H9 (cell line): ENCODE measurements at regions not wholly inside any gene's neighbourhood (a gene's known extent, or its start where the extent isn't known, plus 50 kb on each side); places are given as distances from the start of the nearest gene placed in this dataset.

ENCODE experiments used
- DNase-seq: peaks from one replicate; pipeline ENCODE4 v3.0.0-alpha.2; 2017
- H2AFZ ChIP-seq: one replicate; pipeline ENCODE4 v1.6.1; 2013; ENCODE audit warnings: mild to moderate bottlenecking, low read length, control low read depth, moderate library complexity
- H2AK5ac ChIP-seq: 2 replicates; pipeline ENCODE4 v1.6.1; 2013; ENCODE audit warnings: low read length, control low read depth, mixed read lengths; ENCODE audit not compliant: insufficient read length
- H2BK120ac ChIP-seq: one replicate; pipeline ENCODE4 v1.6.1; 2013; ENCODE audit warnings: low read depth, mild to moderate bottlenecking, low read length, control low read depth, inconsistent platforms; ENCODE audit not compliant: poor library complexity, severe bottlenecking
- H2BK12ac ChIP-seq: 2 replicates; pipeline ENCODE4 v1.6.1; 2013; ENCODE audit warnings: low read length, control low read depth, mixed read lengths, low read depth; ENCODE audit not compliant: insufficient read length
- H2BK15ac ChIP-seq: 2 replicates; pipeline ENCODE4 v1.6.1; 2013; ENCODE audit warnings: low read depth, low read length, control low read depth
- H2BK20ac ChIP-seq: one replicate; pipeline ENCODE4 v1.6.1; 2013; ENCODE audit warnings: low read depth, mild to moderate bottlenecking, low read length, control low read depth, inconsistent platforms; ENCODE audit not compliant: poor library complexity, severe bottlenecking
- H2BK5ac ChIP-seq: 2 replicates; pipeline ENCODE4 v1.6.1; 2013; ENCODE audit warnings: low read length, control low read depth, mixed read lengths; ENCODE audit not compliant: insufficient read length
- H3K14ac ChIP-seq: 2 replicates; pipeline ENCODE4 v1.6.1; 2013; ENCODE audit warnings: low read length, control low read depth; ENCODE audit not compliant: insufficient read depth
- H3K18ac ChIP-seq: 2 replicates; pipeline ENCODE4 v1.6.1; 2013; ENCODE audit warnings: low read depth, mild to moderate bottlenecking, mixed read lengths, low read length, control low read depth; ENCODE audit not compliant: insufficient read length
- H3K23ac ChIP-seq: 2 replicates; pipeline ENCODE4 v1.6.1; 2013; ENCODE audit warnings: low read length, control low read depth, mixed read lengths, low read depth; ENCODE audit not compliant: insufficient read length
- H3K23me2 ChIP-seq: 2 replicates; pipeline ENCODE4 v1.6.1; 2013; ENCODE audit warnings: low read depth, mild to moderate bottlenecking, mixed read lengths, low read length, control low read depth; ENCODE audit not compliant: insufficient read length, poor library complexity, severe bottlenecking
- H3K27ac ChIP-seq: 2 replicates; pipeline ENCODE4 v1.5.1; 2013; ENCODE audit warnings: low read length, control low read depth, mixed read lengths, low read depth; ENCODE audit not compliant: insufficient read length
- H3K27me3 ChIP-seq: 2 replicates; pipeline ENCODE4 v1.6.1; 2013; ENCODE audit warnings: low read length, control low read depth, inconsistent platforms; ENCODE audit not compliant: insufficient read depth
- H3K4ac ChIP-seq: 2 replicates; pipeline ENCODE4 v1.6.1; 2013; ENCODE audit warnings: low read depth, mild to moderate bottlenecking, control low read depth, inconsistent platforms, low read length, moderate library complexity
- H3K4me1 ChIP-seq: 2 replicates; pipeline ENCODE4 v1.6.1; 2013; ENCODE audit warnings: low read length, control low read depth, inconsistent platforms; ENCODE audit not compliant: insufficient read depth
- H3K4me2 ChIP-seq: 2 replicates; pipeline ENCODE4 v1.6.1; 2013; ENCODE audit warnings: low read length, control low read depth, mixed read lengths; ENCODE audit not compliant: insufficient read length, insufficient read depth
- H3K56ac ChIP-seq: 2 replicates; pipeline ENCODE4 v1.6.1; 2013; ENCODE audit warnings: low read depth, mild to moderate bottlenecking, mixed read lengths, low read length, control low read depth; ENCODE audit not compliant: insufficient read length
- H3K79me1 ChIP-seq: 2 replicates; pipeline ENCODE4 v1.6.1; 2013; ENCODE audit warnings: low read depth, mild to moderate bottlenecking, moderate library complexity, low read length, control low read depth, inconsistent platforms; ENCODE audit not compliant: insufficient read depth, poor library complexity, severe bottlenecking
- H3K79me2 ChIP-seq: 2 replicates; pipeline ENCODE4 v1.6.1; 2013; ENCODE audit warnings: low read length, control low read depth, inconsistent platforms; ENCODE audit not compliant: insufficient read depth
- H3K9ac ChIP-seq: 2 replicates; pipeline ENCODE4 v1.6.1; 2013; ENCODE audit warnings: low read length, control low read depth, mixed read lengths; ENCODE audit not compliant: insufficient read length; ENCODE audit errors: extremely low read depth
- H3K9me3 ChIP-seq: one replicate; pipeline ENCODE4 v1.6.1; 2013; ENCODE audit warnings: low read depth, low read length, inconsistent platforms; ENCODE audit not compliant: control insufficient read depth
- H3T11ph ChIP-seq: one replicate; pipeline ENCODE4 v1.6.1; 2013; ENCODE audit warnings: mild to moderate bottlenecking, low read length, control low read depth, inconsistent platforms
- H4K20me1 ChIP-seq: one replicate; pipeline ENCODE4 v1.6.1; 2013; ENCODE audit not compliant: control insufficient read depth, insufficient read length, insufficient read depth
- H4K5ac ChIP-seq: 2 replicates; pipeline ENCODE4 v1.6.1; 2013; ENCODE audit warnings: low read depth, mild to moderate bottlenecking, mixed read lengths, low read length, control low read depth; ENCODE audit not compliant: insufficient read length
- H4K8ac ChIP-seq: replicated peaks from 2 replicates; pipeline ENCODE4 v1.6.1; 2013; ENCODE audit warnings: low read length, control low read depth, mixed read lengths, low read depth; ENCODE audit not compliant: insufficient read length
- H4K91ac ChIP-seq: 2 replicates; pipeline ENCODE4 v1.6.1; 2013; ENCODE audit warnings: low read depth, mild to moderate bottlenecking, moderate library complexity, mixed read lengths, low read length, control low read depth; ENCODE audit not compliant: insufficient read length
- H3K27ac Mint-ChIP-seq, 3 experiments: 2 replicates in 2 of 3; 3 replicates in 1 of 3; pipeline ENCODE4 v1.8.0; 2020 to 2021; ENCODE audit warnings: mixed read lengths in 3 of 3, mild to moderate bottlenecking in 1 of 3, moderate library complexity in 1 of 3
- H3K27me3 Mint-ChIP-seq: 2 replicates; pipeline ENCODE4 v1.8.0; 2021; ENCODE audit warnings: low read depth, mild to moderate bottlenecking, moderate library complexity, mixed read lengths
- H3K36me3 Mint-ChIP-seq, 3 experiments: 2 replicates in 2 of 3; 3 replicates in 1 of 3; pipeline ENCODE4 v1.8.0; 2020 to 2021; ENCODE audit warnings: low read depth in 3 of 3, mixed read lengths in 3 of 3; ENCODE audit not compliant: insufficient read depth in 1 of 3
- H3K4me1 Mint-ChIP-seq, 2 experiments: 2 replicates each; pipeline ENCODE4 v1.8.0; 2020; ENCODE audit warnings: mixed read lengths in 2 of 2
- H3K4me3 Mint-ChIP-seq, 2 experiments: 2 replicates in 1 of 2; 3 replicates in 1 of 2; pipeline ENCODE4 v1.8.0; 2020 to 2021; ENCODE audit warnings: mild to moderate bottlenecking in 2 of 2, mixed read lengths in 2 of 2, moderate library complexity in 1 of 2
- H3K9me3 Mint-ChIP-seq, 2 experiments: 2 replicates in 1 of 2; 3 replicates in 1 of 2; pipeline ENCODE4 v1.8.0; 2020; ENCODE audit warnings: mild to moderate bottlenecking in 2 of 2, mixed read lengths in 2 of 2, moderate library complexity in 1 of 2
- WGBS: extraction: QIAGEN DNeasy Blood & Tissue Kit; methylation state at CpG from one replicate; pipeline ENCODE4 v1.1.7; 2013; ENCODE audit warnings: missing lambda C conversion rate, low lambda C conversion rate, mixed read lengths; ENCODE audit not compliant: insufficient read length; ENCODE audit errors: extremely low coverage; 5-methylcytosine and 5-hydroxymethylcytosine counted together
- TF ChIP-seq, protein P1 (sequence below): fragments of 200-600 bp; sonication (generic); conservative IDR thresholded peaks from 3 replicates; pipeline ENCODE4 v1.8.0; 2021; ENCODE audit warnings: antibody characterized with exemption, mild to moderate bottlenecking

DNA sequence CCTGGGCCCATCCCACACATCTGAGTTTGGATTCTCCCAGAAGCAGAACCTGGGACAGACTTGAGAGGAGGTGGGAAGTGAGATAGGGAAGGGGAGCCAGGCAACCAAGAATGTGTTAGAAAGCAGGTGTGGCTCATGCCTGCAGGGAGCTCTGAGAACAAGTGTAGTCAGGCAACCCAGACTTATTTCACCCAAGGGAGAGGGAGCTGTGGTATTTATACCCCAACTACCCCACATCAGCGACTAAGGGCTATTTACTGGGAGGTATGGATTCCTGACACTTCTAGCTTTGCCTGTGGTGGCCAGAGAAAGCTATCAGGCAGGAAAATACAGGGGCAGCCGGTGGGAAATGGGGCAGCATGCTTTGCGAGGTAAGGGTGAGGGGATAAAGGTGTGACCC, 125.8 kb upstream of the MSX1 start:
- Mint-ChIP-seq H3K27ac (no peak overlapping the region), H3K9me3 (no peaks in the 10 kb centered on the region), H3K27me3 (peaks cover 25% of the 10 kb centered on the region), H3K4me3 (no peak overlapping the region), H3K36me3 (no peaks in the 10 kb centered on the region), H3K4me1 (peaks cover 4 to 11% of the 10 kb centered on the region in 2 experiments; a peak in 3 of 4 replicates)
- Histone ChIP-seq H4K5ac (no peak overlapping the region), H4K91ac (no peak overlapping the region), H2BK20ac (no peak overlapping the region), H3K18ac (no peak overlapping the region), H3K9ac (no peak overlapping the region), H3K4ac (no peak overlapping the region), H3K9me3 (no peaks in the 10 kb centered on the region), H3K14ac (no peak overlapping the region), H4K8ac (no peak overlapping the region), H4K20me1 (no peaks in the 10 kb centered on the region), H2BK15ac (no peak overlapping the region), H3K79me2 (no peaks in the 10 kb centered on the region), H3T11ph (no peak overlapping the region), H2AK5ac (no peak overlapping the region), H2AFZ (no peak overlapping the region), H2BK5ac (no peak overlapping the region), H3K79me1 (no peaks in the 10 kb centered on the region), H3K4me2 (no peak overlapping the region), H3K23ac (no peak overlapping the region), H3K56ac (no peak overlapping the region), H3K23me2 (no peaks in the 10 kb centered on the region), H3K4me1 (no peaks in the 10 kb centered on the region), H2BK12ac (no peak overlapping the region), H2BK120ac (no peak overlapping the region), H3K27me3 (no peaks in the 10 kb centered on the region), H3K27ac (no peak overlapping the region)
- DNase-seq: no peak
- no CpG with 5 or more reads among the region's 3 CpGs for WGBS
- TF ChIP-seq, protein P1, sequence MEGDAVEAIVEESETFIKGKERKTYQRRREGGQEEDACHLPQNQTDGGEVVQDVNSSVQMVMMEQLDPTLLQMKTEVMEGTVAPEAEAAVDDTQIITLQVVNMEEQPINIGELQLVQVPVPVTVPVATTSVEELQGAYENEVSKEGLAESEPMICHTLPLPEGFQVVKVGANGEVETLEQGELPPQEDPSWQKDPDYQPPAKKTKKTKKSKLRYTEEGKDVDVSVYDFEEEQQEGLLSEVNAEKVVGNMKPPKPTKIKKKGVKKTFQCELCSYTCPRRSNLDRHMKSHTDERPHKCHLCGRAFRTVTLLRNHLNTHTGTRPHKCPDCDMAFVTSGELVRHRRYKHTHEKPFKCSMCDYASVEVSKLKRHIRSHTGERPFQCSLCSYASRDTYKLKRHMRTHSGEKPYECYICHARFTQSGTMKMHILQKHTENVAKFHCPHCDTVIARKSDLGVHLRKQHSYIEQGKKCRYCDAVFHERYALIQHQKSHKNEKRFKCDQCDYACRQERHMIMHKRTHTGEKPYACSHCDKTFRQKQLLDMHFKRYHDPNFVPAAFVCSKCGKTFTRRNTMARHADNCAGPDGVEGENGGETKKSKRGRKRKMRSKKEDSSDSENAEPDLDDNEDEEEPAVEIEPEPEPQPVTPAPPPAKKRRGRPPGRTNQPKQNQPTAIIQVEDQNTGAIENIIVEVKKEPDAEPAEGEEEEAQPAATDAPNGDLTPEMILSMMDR: no peak
